HG03097 (cell line): ENCODE measurements at regions not wholly inside any gene's neighbourhood (a gene's known extent, or its start where the extent isn't known, plus 50 kb on each side); places are given as distances from the start of the nearest gene placed in this dataset.
"Not testable (repeated sequence)": the region's sequence is repeated elsewhere in the genome, so short reads cannot be mapped to it uniquely, and the experiment has no call there.

Experiments used
- ATAC-seq: cut with Tn5 transposase; IDR thresholded peaks from one replicate; pipeline ENCODE4 v1.9.1; 2021; ENCODE audit not compliant: unreplicated experiment, low FRiP score

DNA sequence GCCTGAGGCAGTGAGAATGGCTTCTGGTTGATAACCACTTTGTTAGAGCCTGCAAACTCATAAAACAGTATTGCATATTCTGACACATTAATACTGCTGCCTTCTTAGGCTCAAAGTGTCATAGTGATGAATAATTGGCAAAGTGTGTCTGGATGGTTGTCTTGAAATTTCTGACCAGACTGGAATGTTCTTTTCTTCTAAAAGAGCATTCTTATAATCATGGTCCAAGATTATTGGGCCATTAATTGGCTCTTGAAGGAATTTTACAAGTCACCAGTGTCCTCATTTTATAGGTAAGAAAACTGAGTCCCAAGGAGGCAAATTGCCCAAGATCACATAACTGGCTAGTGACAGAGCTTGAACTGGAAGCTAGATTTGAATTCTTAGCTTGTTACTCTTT lies 111.7 kb downstream of the PCSK1 start:
- no peak for ATAC-seq

GRCh38 chr5:96320797-96321196 lies 112.3 kb downstream of the PCSK1 start:
- no peak for ATAC-seq

- ATAC-seq, result not testable (repeated sequence)
These were observed 112.9 kb downstream of the PCSK1 start for GRCh38 chr5:96319981-96320739.

GRCh38 chr5:96318569-96319110 lies 114.4 kb downstream of the PCSK1 start:
- ATAC-seq, result no peak

- ATAC-seq, result no peak
These were observed 115.1 kb downstream of the PCSK1 start for GRCh38 chr5:96317945-96318344.

GRCh38 chr5:96316487-96316886 lies 116.6 kb downstream of the PCSK1 start:
- no peak for ATAC-seq

DNA sequence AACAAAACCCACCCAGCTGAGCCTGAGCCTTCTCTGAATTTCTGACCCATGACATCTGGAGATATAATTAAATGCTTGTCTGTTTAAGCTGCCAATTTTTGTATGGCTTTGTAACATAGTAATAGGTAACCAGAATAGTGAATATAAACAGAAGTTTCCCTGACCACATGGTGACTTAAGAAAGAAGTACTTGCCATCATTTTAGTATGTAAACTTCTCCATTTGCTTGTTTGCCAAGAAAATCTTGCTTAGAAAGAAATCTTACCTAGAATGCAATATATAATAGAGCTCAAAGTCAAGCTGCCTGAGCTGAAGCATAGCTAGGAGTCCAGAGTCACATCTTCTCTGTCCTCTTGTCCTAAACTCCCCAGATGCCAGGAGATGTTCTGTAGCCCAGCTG lies 117.0 kb downstream of the PCSK1 start:
- no peak for ATAC-seq

GRCh38 chr5:96315431-96315830 lies 117.6 kb downstream of the PCSK1 start:
- ATAC-seq, result no peak

DNA sequence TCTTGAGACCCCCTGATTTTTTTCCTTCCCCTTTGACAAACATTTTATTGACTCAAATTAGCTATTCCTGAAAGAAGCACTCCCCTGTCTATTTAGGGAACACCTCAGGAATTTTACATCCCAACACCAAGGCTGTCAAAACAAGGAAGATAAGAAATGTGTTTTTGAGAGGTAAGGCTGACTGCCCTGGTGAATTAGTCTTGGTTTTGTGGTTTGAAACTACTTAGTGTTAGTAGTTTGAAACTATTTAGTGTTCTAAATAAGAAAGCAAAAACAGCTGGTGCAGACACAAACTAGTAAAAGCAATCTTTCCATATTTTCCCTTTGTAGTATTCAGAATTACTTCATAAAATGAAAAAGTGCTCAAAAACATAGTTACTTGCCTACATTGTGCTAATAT lies 120.7 kb downstream of the PCSK1 start:
- no peak for ATAC-seq

DNA sequence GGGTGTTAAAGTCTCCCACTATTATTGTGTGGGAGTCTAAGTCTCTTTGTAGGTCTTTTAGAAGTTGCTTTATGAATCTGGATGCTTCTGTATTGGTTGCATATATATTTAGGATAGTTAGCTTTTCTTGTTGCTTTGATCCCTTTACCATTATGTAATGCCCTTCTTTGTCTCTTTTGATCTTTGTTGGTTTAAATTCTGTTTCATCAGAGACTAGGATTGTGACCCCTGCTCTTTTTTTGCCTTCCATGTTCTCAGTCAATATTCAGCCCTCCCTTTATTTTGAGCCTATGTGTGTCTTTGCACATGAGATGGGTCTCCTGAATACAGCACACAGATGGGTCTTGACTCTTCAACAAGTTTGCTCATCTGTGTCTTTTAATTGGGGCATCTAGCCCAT lies 126.0 kb downstream of the PCSK1 start:
- ATAC-seq, result not testable (repeated sequence)

DNA sequence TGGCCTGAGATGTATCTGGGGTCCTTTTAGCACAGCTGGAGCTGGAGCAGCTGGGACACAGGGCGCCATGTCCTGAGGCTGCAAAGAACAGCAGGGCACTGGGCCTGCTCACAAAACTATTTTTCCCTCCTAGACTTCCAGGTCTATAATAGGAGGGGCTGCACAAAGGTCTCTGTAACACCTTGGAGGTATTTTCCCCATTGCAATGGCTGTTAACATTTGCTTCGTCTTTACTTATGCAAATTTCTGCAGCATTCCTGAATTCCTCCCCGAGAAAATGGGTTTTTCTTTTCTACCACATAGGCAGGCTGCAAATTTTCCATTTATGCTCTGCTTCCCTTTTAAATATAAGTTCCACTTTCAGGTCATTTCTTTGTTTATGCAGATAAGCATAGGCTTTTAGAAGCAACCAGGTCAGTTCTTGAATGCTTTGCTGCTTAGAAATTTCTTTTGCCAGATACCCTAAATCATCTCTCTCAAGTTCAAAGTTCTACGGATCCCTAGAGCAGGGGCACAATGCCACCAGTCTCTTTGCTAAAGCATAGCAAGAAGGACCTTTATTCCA lies 130.8 kb downstream of the PCSK1 start:
- no peak for ATAC-seq

DNA sequence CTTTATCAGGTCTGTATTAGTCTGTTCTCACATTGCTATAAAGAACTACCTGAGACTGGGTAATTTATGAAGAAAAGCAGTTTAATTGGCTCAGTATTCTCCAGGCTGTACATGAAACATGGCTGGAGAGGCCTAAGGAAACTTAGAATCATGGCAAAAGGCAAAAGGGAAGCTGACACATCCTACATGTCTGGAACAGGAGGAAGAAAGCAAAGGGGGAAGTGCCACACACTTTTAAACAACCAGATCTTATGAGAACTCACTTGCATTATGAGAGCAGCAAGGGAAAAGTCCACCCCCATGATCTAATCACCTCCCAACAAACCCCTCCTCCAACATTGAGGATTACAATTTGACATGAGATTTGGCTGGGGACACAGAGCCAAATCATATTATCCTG lies 132.1 kb downstream of the PCSK1 start:
- no peak for ATAC-seq

GRCh38 chr5:96297867-96298266 lies 135.2 kb downstream of the PCSK1 start:
- no peak for ATAC-seq

DNA sequence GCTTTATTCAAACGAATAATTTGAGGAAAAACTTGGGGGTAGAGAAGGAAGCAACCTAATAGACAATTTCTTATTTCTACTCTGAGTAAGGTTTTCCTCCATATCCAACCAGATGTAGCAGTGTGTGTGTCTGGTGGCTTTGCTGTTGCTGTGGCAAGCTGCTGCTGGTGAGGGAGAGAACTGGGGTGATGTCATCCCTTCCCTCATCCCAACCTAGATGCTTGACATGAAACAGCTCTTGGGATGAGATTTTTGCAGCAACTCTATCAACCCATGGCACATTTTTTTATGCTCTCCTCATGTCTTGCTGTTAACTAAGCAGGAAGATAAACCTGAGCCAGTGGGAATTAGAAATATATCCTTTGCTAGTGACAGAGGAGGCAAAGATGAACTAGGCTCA lies 135.8 kb downstream of the PCSK1 start:
- no peak for ATAC-seq

GRCh38 chr5:96294884-96295202 lies 138.2 kb downstream of the PCSK1 start:
- no peak for ATAC-seq

- no peak for ATAC-seq
These were observed 138.8 kb downstream of the PCSK1 start for GRCh38 chr5:96293966-96294883.

- no peak for ATAC-seq
These were observed 140.3 kb downstream of the PCSK1 start for GRCh38 chr5:96292582-96293247.

DNA sequence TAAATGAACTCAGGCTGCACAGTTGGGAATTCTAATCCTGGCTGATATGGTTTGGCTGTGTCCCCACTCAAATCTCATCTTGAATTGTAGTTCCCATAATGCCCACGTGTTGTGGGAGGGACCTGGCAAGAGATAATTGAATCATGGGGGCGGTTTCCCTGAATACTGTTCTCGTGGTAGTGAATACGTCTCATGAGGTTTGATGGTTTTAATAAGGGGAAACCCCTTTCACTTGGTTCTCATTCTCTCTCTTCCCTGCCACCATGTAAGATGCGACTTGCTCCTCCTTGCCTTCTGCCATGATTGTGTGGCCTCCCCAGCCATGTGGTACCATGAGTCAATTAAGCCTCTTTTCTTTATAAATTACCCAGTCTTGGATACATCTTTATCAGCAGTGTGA lies 143.8 kb downstream of the PCSK1 start:
- not testable (repeated sequence) for ATAC-seq

DNA sequence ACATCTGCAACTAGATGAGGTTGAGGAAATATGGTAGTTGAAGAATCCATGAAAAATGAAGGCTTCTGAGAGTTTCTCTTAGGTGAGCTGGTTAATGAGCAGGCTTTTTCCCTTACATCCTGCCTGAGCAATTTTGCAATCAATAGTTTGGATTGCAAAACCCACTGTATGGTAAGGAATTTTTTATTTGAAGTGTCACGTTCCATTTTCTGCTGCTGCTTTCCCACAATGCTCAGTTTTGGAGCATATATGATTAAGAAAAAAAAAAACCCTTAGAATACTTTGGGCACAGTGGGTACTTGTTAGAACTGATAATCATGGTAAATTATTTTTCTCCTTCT lies 144.2 kb downstream of the PCSK1 start:
- no peak for ATAC-seq

DNA sequence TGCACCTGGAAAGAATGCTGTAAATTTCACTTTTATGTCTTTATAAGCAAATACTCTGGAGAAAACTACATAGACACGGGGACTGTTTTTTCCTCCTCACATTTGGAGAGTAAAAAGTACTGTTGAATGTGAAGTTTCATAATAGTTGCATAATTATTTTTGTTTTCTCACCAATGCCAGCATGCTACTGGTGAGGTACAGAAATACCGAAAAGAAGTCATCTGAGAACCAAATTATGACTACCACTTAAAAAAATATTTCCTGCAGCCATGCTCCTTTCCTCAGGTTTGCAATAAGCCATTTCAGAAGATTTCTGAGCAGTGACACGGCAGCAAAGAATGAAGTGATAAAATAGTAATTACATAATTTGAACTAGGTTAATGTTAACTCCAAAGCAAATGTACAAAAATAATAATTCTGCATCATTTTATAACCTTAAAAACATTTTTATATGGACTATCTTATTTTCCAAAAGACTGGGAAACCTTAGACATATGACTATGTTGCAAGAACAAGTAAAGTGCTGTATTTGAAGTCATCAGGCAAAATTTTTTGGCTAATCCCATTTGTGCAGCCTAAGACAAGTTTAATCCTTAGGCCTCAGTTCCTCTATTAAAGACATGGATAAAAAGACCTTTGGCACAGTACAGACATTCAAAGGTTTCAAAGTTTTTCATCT lies 144.7 kb downstream of the PCSK1 start:
- no peak for ATAC-seq
